ENCODE measurements at regions not wholly inside any gene's neighbourhood (a gene's known extent, or its start where the extent isn't known, plus 50 kb on each side); places are given as distances from the start of the nearest gene placed in this dataset.

- H2AFZ ChIP-seq (ENCODE audit: low read length): no peak overlapping the region
- no peak overlapping the region for H2BK5ac ChIP-seq (ENCODE audit: low read length)
- no peak overlapping the region for H3K4me3 ChIP-seq (ENCODE audit: low read length in 2 of 2)
- H3K36me3 ChIP-seq (replicated peaks in 1 of 2; ENCODE audit: control insufficient read depth in 2 of 2, insufficient read depth in 2 of 2, low read length in 2 of 2): no peaks in the 10 kb centered on the region
- WGBS, 2 donors (ENCODE audit: extremely low coverage in 2 of 2, insufficient read length in 2 of 2, insufficient replicate concordance in 1 of 2): no CpG with 5 or more reads among the region's 9 CpGs
- no peak overlapping the region for H2BK15ac ChIP-seq (ENCODE audit: low read length)
- no peak overlapping the region for H3K23ac ChIP-seq (ENCODE audit: low read depth, low read length, poor library complexity)
- H3K27me3 ChIP-seq (ENCODE audit: control insufficient read depth in 3 of 3, insufficient read depth in 3 of 3, low read depth in 1 of 3, low read length in 3 of 3): no peaks in the 10 kb centered on the region
- H2BK120ac ChIP-seq (ENCODE audit: low read depth, low read length): no peak overlapping the region
- no peak overlapping the region for H2AK5ac ChIP-seq (ENCODE audit: low read depth, low read length)
- H4K8ac ChIP-seq (ENCODE audit: low read depth, low read length): no peak overlapping the region
- H3K79me1 ChIP-seq (ENCODE audit: low read depth, low read length): no peaks in the 10 kb centered on the region
- H3K4me2 ChIP-seq (ENCODE audit: insufficient read depth, low read length, poor library complexity, severe bottlenecking): no peak overlapping the region
- H3K9ac ChIP-seq (ENCODE audit: low read depth, low read length, poor library complexity): no peak overlapping the region
- H3K18ac ChIP-seq (ENCODE audit: low read length): peak overlapping the region; percentile 12
- no peak overlapping the region for H3K27ac ChIP-seq (replicated peaks; ENCODE audit: low read length)
- H3K4ac ChIP-seq (ENCODE audit: low read length): no peak overlapping the region
- no peak for DNase-seq (ENCODE audit: low spot score)
- H2BK12ac ChIP-seq (ENCODE audit: low read length): no peak overlapping the region
- H3K14ac ChIP-seq (ENCODE audit: low read length): no peak overlapping the region
- peaks cover 0 to 3% of the 10 kb centered on the region in 2 donors for H3K4me1 ChIP-seq (ENCODE audit: control insufficient read depth in 2 of 2, insufficient read depth in 1 of 2, low read depth in 1 of 2, low read length in 2 of 2)
- no peak overlapping the region for H4K91ac ChIP-seq (ENCODE audit: low read depth, low read length, poor library complexity)
- no peaks in the 10 kb centered on the region for H3K9me3 ChIP-seq (replicated peaks in 1 of 2; ENCODE audit: control insufficient read depth in 2 of 2, insufficient read depth in 1 of 2, low read depth in 1 of 2, low read length in 2 of 2)
These were observed 72.2 kb upstream of the PTCH1 start for GRCh38 chr9:95588724-95589588.

DNA sequence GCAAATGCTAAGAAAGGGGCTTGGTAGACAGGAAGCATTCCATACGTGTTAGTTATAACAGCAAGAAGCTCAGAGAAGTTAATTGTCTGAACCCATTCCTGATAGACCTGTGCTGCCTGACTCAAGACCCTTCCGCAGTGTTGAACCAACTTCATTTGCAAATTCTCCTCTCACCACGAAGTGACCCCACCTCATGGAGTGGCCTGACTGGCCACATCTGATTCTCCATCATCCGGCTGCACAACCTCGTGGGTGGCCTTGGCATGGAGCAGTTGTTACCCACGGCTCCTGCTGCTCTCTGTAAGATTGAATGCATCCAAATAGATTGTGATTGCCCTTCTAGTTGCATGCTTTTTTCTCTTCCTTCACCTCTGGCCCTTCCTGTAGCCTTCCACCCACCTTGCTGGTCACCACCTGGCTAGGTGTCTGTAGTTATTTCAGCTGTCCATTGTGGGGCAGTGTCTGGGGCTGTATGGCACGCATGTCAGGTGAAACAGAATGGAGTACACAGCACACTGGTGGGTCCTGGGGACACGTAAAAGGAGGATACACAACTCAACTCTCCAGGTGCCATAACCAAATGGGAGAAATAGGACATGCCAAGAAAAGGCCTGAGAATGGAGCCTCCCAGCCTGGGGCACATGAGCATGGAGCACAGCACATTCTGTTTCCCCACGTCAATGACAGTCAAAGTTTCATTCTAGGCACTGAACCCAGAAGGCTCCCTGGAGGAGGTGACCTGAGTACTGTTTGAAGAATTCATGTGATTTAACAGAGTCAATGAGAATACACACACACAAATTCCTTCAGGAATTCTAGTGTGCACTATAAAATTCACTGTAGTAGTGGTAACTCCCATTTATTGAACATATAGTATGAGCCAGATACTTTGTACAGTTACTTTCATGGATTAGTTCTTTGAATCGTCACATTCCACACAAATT, 70.5 kb upstream of the PTCH1 start:
- Histone ChIP-seq H4K8ac (ENCODE audit: low read depth, low read length) (no peak overlapping the region), H3K36me3 (replicated peaks in 1 of 2; ENCODE audit: control insufficient read depth in 2 of 2, insufficient read depth in 2 of 2, low read length in 2 of 2) (no peaks in the 10 kb centered on the region), H2AFZ (ENCODE audit: low read length) (no peak overlapping the region), H3K9ac (ENCODE audit: low read depth, low read length, poor library complexity) (no peak overlapping the region), H4K91ac (ENCODE audit: low read depth, low read length, poor library complexity) (no peak overlapping the region), H3K4me1 (ENCODE audit: control insufficient read depth in 2 of 2, insufficient read depth in 1 of 2, low read depth in 1 of 2, low read length in 2 of 2) (peaks cover 0 to 4% of the 10 kb centered on the region in 2 donors), H3K9me3 (replicated peaks in 1 of 2; ENCODE audit: control insufficient read depth in 2 of 2, insufficient read depth in 1 of 2, low read depth in 1 of 2, low read length in 2 of 2) (no peaks in the 10 kb centered on the region), H3K23ac (ENCODE audit: low read depth, low read length, poor library complexity) (no peak overlapping the region), H3K14ac (ENCODE audit: low read length) (no peak overlapping the region), H3K27ac (replicated peaks; ENCODE audit: low read length) (no peak overlapping the region), H2BK5ac (ENCODE audit: low read length) (no peak overlapping the region), H3K4ac (ENCODE audit: low read length) (no peak overlapping the region), H2AK5ac (ENCODE audit: low read depth, low read length) (no peak overlapping the region), H2BK12ac (ENCODE audit: low read length) (no peak overlapping the region), H3K79me1 (ENCODE audit: low read depth, low read length) (no peaks in the 10 kb centered on the region), H3K27me3 (ENCODE audit: control insufficient read depth in 3 of 3, insufficient read depth in 3 of 3, low read depth in 1 of 3, low read length in 3 of 3) (no peaks in the 10 kb centered on the region), H3K18ac (ENCODE audit: low read length) (no peak overlapping the region), H3K4me2 (ENCODE audit: insufficient read depth, low read length, poor library complexity, severe bottlenecking) (no peak overlapping the region), H2BK15ac (ENCODE audit: low read length) (no peak overlapping the region), H3K4me3 (ENCODE audit: low read length in 2 of 2) (no peak overlapping the region), H2BK120ac (ENCODE audit: low read depth, low read length) (no peak overlapping the region)
- WGBS, 2 donors (ENCODE audit: extremely low coverage in 2 of 2, insufficient read length in 2 of 2, insufficient replicate concordance in 1 of 2): no CpG with 5 or more reads among the region's 10 CpGs
- no peak for DNase-seq (ENCODE audit: low spot score)

DNA sequence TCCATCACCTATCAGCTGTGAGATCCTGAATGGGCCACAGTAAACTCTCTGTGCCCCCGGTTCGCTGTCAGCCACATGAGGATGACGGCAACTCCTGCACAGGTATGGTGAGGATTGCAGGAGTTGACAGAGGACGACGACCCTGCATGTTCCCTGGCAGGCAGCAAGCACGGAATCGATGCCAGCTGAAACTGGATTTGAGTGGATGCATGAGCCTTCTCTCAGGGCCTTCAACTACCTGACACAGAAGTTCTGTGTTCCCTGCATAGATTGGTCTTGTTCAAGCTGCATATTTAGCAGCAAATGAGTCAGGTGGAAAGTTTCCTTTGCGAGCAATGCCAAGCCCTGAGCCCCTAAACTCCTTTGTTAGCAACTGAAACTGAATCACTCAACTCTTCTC, 69.6 kb upstream of the PTCH1 start:
- no peak overlapping the region for H3K14ac ChIP-seq (ENCODE audit: low read length)
- H2BK5ac ChIP-seq (ENCODE audit: low read length): no peak overlapping the region
- H3K4ac ChIP-seq (ENCODE audit: low read length): no peak overlapping the region
- WGBS, 2 donors (ENCODE audit: extremely low coverage in 2 of 2, insufficient read length in 2 of 2, insufficient replicate concordance in 1 of 2): no CpG with 5 or more reads among the region's 8 CpGs
- no peak overlapping the region for H4K8ac ChIP-seq (ENCODE audit: low read depth, low read length)
- no peaks in the 10 kb centered on the region for H3K27me3 ChIP-seq (ENCODE audit: control insufficient read depth in 3 of 3, insufficient read depth in 3 of 3, low read depth in 1 of 3, low read length in 3 of 3)
- no peak overlapping the region for H3K27ac ChIP-seq (replicated peaks; ENCODE audit: low read length)
- H2AFZ ChIP-seq (ENCODE audit: low read length): no peak overlapping the region
- no peak overlapping the region for H3K23ac ChIP-seq (ENCODE audit: low read depth, low read length, poor library complexity)
- H3K18ac ChIP-seq (ENCODE audit: low read length): no peak overlapping the region
- no peak overlapping the region for H2AK5ac ChIP-seq (ENCODE audit: low read depth, low read length)
- H3K4me2 ChIP-seq (ENCODE audit: insufficient read depth, low read length, poor library complexity, severe bottlenecking): no peak overlapping the region
- no peak for DNase-seq (ENCODE audit: low spot score)
- H2BK120ac ChIP-seq (ENCODE audit: low read depth, low read length): no peak overlapping the region
- H3K9me3 ChIP-seq (replicated peaks in 1 of 2; ENCODE audit: control insufficient read depth in 2 of 2, insufficient read depth in 1 of 2, low read depth in 1 of 2, low read length in 2 of 2): no peaks in the 10 kb centered on the region
- no peak overlapping the region for H2BK15ac ChIP-seq (ENCODE audit: low read length)
- no peak overlapping the region for H4K91ac ChIP-seq (ENCODE audit: low read depth, low read length, poor library complexity)
- no peaks in the 10 kb centered on the region for H3K79me1 ChIP-seq (ENCODE audit: low read depth, low read length)
- no peak overlapping the region for H3K4me3 ChIP-seq (ENCODE audit: low read length in 2 of 2)
- no peak overlapping the region for H3K9ac ChIP-seq (ENCODE audit: low read depth, low read length, poor library complexity)
- no peaks in the 10 kb centered on the region for H3K36me3 ChIP-seq (replicated peaks in 1 of 2; ENCODE audit: control insufficient read depth in 2 of 2, insufficient read depth in 2 of 2, low read length in 2 of 2)
- no peak overlapping the region for H2BK12ac ChIP-seq (ENCODE audit: low read length)
- H3K4me1 ChIP-seq (ENCODE audit: control insufficient read depth in 2 of 2, insufficient read depth in 1 of 2, low read depth in 1 of 2, low read length in 2 of 2): peaks cover 5 to 12% of the 10 kb centered on the region in 2 donors

DNA sequence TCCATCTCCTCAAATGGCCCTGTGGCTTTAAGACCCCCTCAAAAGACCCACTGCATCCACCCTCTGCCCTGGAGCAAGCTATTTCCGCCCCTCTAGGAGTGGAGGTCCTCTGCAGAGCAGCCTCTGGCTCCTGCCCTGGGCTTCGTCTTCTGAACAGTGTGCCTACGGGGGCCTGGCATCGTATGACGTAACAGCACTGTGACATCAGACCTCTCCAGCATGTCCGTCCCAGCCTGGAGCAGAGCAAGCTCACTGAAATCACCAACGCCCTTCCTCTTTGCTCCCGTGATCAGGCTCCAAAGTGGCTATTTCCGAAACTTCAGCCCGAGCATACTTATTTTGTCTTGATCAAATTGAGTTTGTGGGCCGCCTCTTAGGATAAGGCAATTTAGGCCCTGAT, 69.1 kb upstream of the PTCH1 start:
- no peak overlapping the region for H3K18ac ChIP-seq (ENCODE audit: low read length)
- H3K4ac ChIP-seq (ENCODE audit: low read length): no peak overlapping the region
- H2BK15ac ChIP-seq (ENCODE audit: low read length): peak overlapping the region; percentile 55
- H3K9me3 ChIP-seq (replicated peaks in 1 of 2; ENCODE audit: control insufficient read depth in 2 of 2, insufficient read depth in 1 of 2, low read depth in 1 of 2, low read length in 2 of 2): no peaks in the 10 kb centered on the region
- H2BK12ac ChIP-seq (ENCODE audit: low read length): no peak overlapping the region
- H2AFZ ChIP-seq (ENCODE audit: low read length): no peak overlapping the region
- peaks cover 5 to 12% of the 10 kb centered on the region in 2 donors for H3K4me1 ChIP-seq (ENCODE audit: control insufficient read depth in 2 of 2, insufficient read depth in 1 of 2, low read depth in 1 of 2, low read length in 2 of 2)
- no peak overlapping the region for H4K8ac ChIP-seq (ENCODE audit: low read depth, low read length)
- no peak overlapping the region for H3K4me3 ChIP-seq (ENCODE audit: low read length in 2 of 2)
- H3K14ac ChIP-seq (ENCODE audit: low read length): no peak overlapping the region
- no peak for DNase-seq (ENCODE audit: low spot score)
- H2BK120ac ChIP-seq (ENCODE audit: low read depth, low read length): no peak overlapping the region
- WGBS, 2 donors (ENCODE audit: extremely low coverage in 2 of 2, insufficient read length in 2 of 2, insufficient replicate concordance in 1 of 2): no CpG with 5 or more reads among the region's 11 CpGs
- peak overlapping the region; percentile 40 for H2AK5ac ChIP-seq (ENCODE audit: low read depth, low read length)
- no peaks in the 10 kb centered on the region for H3K27me3 ChIP-seq (ENCODE audit: control insufficient read depth in 3 of 3, insufficient read depth in 3 of 3, low read depth in 1 of 3, low read length in 3 of 3)
- no peak overlapping the region for H3K27ac ChIP-seq (replicated peaks; ENCODE audit: low read length)
- H4K91ac ChIP-seq (ENCODE audit: low read depth, low read length, poor library complexity): no peak overlapping the region
- no peak overlapping the region for H3K4me2 ChIP-seq (ENCODE audit: insufficient read depth, low read length, poor library complexity, severe bottlenecking)
- H3K23ac ChIP-seq (ENCODE audit: low read depth, low read length, poor library complexity): no peak overlapping the region
- H2BK5ac ChIP-seq (ENCODE audit: low read length): no peak overlapping the region
- H3K79me1 ChIP-seq (ENCODE audit: low read depth, low read length): no peaks in the 10 kb centered on the region
- H3K36me3 ChIP-seq (replicated peaks in 1 of 2; ENCODE audit: control insufficient read depth in 2 of 2, insufficient read depth in 2 of 2, low read length in 2 of 2): no peaks in the 10 kb centered on the region
- no peak overlapping the region for H3K9ac ChIP-seq (ENCODE audit: low read depth, low read length, poor library complexity)
